Neural cell (in vitro differentiated cells): ENCODE measurements at regions not wholly inside any gene's neighbourhood (a gene's known extent, or its start where the extent isn't known, plus 50 kb on each side); places are given as distances from the start of the nearest gene placed in this dataset.

Source experiments
- H2AFZ ChIP-seq: fragments of 200-600, 300-800 bp; sonication (generic), shearing (Covaris generic); 2 replicates; pipeline ENCODE4 v1.6.0; 2014; ENCODE audit warnings: low read depth, mild to moderate bottlenecking, antibody characterized with exemption, low read length, moderate library complexity
- H3F3A ChIP-seq: fragments of 200-600 bp; shearing (Covaris generic); 2 replicates; pipeline ENCODE4 v1.6.1; 2016; ENCODE audit warnings: mild to moderate bottlenecking, moderate library complexity, mixed read lengths, antibody characterized with exemption, low read length; ENCODE audit not compliant: insufficient read depth, poor library complexity, severe bottlenecking
- H3K27ac ChIP-seq: fragments of 200-600, 300-800 bp; sonication (generic), shearing (Covaris generic); 2 replicates; pipeline ENCODE4 v1.5.1; 2014; ENCODE audit warnings: mild to moderate bottlenecking, low read length, moderate library complexity
- H3K27me3 ChIP-seq: fragments of 300-800, 200-600 bp; sonication (generic), shearing (Covaris generic); 2 replicates; pipeline ENCODE4 v1.6.0; 2014; ENCODE audit warnings: mild to moderate bottlenecking, low read depth, low read length, moderate library complexity; ENCODE audit not compliant: insufficient read depth
- H3K36me3 ChIP-seq: fragments of 300-800, 200-600 bp; sonication (generic), shearing (Covaris generic); 2 replicates; pipeline ENCODE4 v1.5.1; 2014; ENCODE audit warnings: mild to moderate bottlenecking, antibody characterized with exemption, low read length, moderate library complexity; ENCODE audit not compliant: insufficient read depth
- H3K4me2 ChIP-seq: fragments of 300-800, 200-600 bp; sonication (generic), shearing (Covaris generic); 2 replicates; pipeline ENCODE4 v1.6.0; 2014; ENCODE audit warnings: mild to moderate bottlenecking, low read length
- H3K4me3 ChIP-seq: fragments of 300-800, 200-600 bp; sonication (generic), shearing (Covaris generic); 2 replicates; pipeline ENCODE4 v1.5.1; 2014; ENCODE audit warnings: mild to moderate bottlenecking, low read length, moderate library complexity
- H3K79me2 ChIP-seq: fragments of 200-600 bp; shearing (Covaris generic); replicated peaks from 2 replicates; pipeline ENCODE4 v1.6.0; 2014; ENCODE audit warnings: mild to moderate bottlenecking, low read length, moderate library complexity; ENCODE audit not compliant: insufficient read depth
- H3K9ac ChIP-seq: fragments of 300-800, 200-600 bp; sonication (generic), shearing (Covaris generic); 2 replicates; pipeline ENCODE4 v1.6.1; 2016; ENCODE audit warnings: mild to moderate bottlenecking, low read length, mixed read lengths
- H3K9me2 ChIP-seq: fragments of 200-600 bp; shearing (Covaris generic); 2 replicates; pipeline ENCODE4 v1.6.1; 2016; ENCODE audit warnings: mild to moderate bottlenecking, low read length, mixed read lengths; ENCODE audit not compliant: insufficient read depth
- H3K9me3 ChIP-seq: fragments of 200-600, 300-800 bp; sonication (generic), shearing (Covaris generic); 2 replicates; pipeline ENCODE4 v1.6.1; 2016; ENCODE audit warnings: mild to moderate bottlenecking, mixed run types, low read length, moderate library complexity, mixed read lengths
- H4K20me1 ChIP-seq: fragments of 200-600 bp; shearing (Covaris generic); 2 replicates; pipeline ENCODE4 v1.6.1; 2016; ENCODE audit warnings: mild to moderate bottlenecking, mixed run types; ENCODE audit not compliant: insufficient read depth
- CTCF ChIP-seq: fragments of 450-650 bp; IDR thresholded peaks from 2 replicates; pipeline ENCODE4 v1.5.1; 2014; ENCODE audit warnings: antibody characterized with exemption, mild to moderate bottlenecking, moderate library complexity; ENCODE audit not compliant: poor library complexity, severe bottlenecking
- EP300 ChIP-seq: fragments of 450-650 bp; conservative IDR thresholded peaks from 2 replicates; pipeline ENCODE4 v1.6.1; 2014; ENCODE audit warnings: antibody characterized with exemption, mild to moderate bottlenecking, moderate library complexity; ENCODE audit not compliant: poor library complexity, severe bottlenecking
- EZH2 ChIP-seq: fragments of 200-600, 300-800 bp; shearing (Covaris generic), sonication (generic); IDR thresholded peaks from 2 replicates; pipeline ENCODE4 v1.6.1; 2014; ENCODE audit warnings: antibody characterized with exemption, low read length, borderline replicate concordance, mild to moderate bottlenecking; ENCODE audit not compliant: insufficient read depth, poor library complexity, severe bottlenecking
- MXI1 ChIP-seq: fragments of 450-650 bp; conservative IDR thresholded peaks from 2 replicates; pipeline ENCODE4 v1.6.1; 2014; ENCODE audit warnings: antibody characterized with exemption, mild to moderate bottlenecking; ENCODE audit not compliant: poor library complexity, severe bottlenecking
- POLR2AphosphoS5 ChIP-seq: IDR thresholded peaks from 2 replicates; pipeline ENCODE4 v1.6.1; 2012
- RAD21 ChIP-seq: fragments of 450-650 bp; conservative IDR thresholded peaks from 2 replicates; pipeline ENCODE4 v1.6.1; 2014; ENCODE audit warnings: antibody characterized with exemption, mild to moderate bottlenecking, moderate library complexity
- SMC3 ChIP-seq: fragments of 450-650 bp; conservative IDR thresholded peaks from 2 replicates; pipeline ENCODE4 v1.6.1; 2014; ENCODE audit warnings: antibody characterized with exemption, mild to moderate bottlenecking, moderate library complexity; ENCODE audit not compliant: poor library complexity
- TAF1 ChIP-seq: IDR thresholded peaks from 2 replicates; pipeline ENCODE4 v1.6.1; 2012; ENCODE audit warnings: low read depth
- TF ChIP-seq, protein P1 (sequence below): IDR thresholded peaks from 2 replicates; pipeline ENCODE4 v1.6.1; 2012; ENCODE audit warnings: borderline replicate concordance

DNA sequence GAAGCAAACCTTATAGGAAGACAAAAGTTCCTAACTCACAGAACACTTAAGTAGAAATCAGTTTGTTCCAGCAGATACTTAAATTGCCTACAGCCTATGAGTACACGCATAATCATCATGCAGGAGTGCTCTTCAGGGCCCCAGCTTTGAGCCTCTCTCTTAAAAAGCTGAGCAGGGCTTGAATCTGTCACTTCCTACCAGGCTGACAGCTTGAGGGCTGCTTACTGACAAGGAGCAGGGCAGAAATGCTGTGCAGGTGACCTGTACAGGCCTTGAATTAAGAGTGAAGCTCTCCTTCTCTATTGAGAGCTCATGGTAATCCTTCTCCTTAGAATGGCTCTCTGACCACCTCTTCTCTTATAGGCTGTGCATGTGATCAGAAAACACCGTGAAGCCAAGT, 66.5 kb upstream of the MAST4 start:
- H3K4me2 ChIP-seq = no peak overlapping the region
- no peaks in the 10 kb centered on the region for H3F3A ChIP-seq
- H3K9me2 ChIP-seq = no peaks in the 10 kb centered on the region
- H3K36me3 ChIP-seq = no peaks in the 10 kb centered on the region
- no peaks in the 10 kb centered on the region for H3K79me2 ChIP-seq
- H3K27ac ChIP-seq = no peak overlapping the region
- H3K9ac ChIP-seq = no peak overlapping the region
- H3K27me3 ChIP-seq = no peaks in the 10 kb centered on the region
- no peaks in the 10 kb centered on the region for H3K9me3 ChIP-seq
- no peak overlapping the region for H2AFZ ChIP-seq
- no peak for TF ChIP-seq MXI1
- TF ChIP-seq CTCF = no peak
- TF ChIP-seq POLR2AphosphoS5 = no peak
- no peak for TF ChIP-seq TAF1
- TF ChIP-seq SMC3 = no peak
- no peak for TF ChIP-seq RAD21
- TF ChIP-seq, protein P1, sequence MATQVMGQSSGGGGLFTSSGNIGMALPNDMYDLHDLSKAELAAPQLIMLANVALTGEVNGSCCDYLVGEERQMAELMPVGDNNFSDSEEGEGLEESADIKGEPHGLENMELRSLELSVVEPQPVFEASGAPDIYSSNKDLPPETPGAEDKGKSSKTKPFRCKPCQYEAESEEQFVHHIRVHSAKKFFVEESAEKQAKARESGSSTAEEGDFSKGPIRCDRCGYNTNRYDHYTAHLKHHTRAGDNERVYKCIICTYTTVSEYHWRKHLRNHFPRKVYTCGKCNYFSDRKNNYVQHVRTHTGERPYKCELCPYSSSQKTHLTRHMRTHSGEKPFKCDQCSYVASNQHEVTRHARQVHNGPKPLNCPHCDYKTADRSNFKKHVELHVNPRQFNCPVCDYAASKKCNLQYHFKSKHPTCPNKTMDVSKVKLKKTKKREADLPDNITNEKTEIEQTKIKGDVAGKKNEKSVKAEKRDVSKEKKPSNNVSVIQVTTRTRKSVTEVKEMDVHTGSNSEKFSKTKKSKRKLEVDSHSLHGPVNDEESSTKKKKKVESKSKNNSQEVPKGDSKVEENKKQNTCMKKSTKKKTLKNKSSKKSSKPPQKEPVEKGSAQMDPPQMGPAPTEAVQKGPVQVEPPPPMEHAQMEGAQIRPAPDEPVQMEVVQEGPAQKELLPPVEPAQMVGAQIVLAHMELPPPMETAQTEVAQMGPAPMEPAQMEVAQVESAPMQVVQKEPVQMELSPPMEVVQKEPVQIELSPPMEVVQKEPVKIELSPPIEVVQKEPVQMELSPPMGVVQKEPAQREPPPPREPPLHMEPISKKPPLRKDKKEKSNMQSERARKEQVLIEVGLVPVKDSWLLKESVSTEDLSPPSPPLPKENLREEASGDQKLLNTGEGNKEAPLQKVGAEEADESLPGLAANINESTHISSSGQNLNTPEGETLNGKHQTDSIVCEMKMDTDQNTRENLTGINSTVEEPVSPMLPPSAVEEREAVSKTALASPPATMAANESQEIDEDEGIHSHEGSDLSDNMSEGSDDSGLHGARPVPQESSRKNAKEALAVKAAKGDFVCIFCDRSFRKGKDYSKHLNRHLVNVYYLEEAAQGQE = no peak
- no peak for TF ChIP-seq EZH2
- TF ChIP-seq EP300 = no peak
- H3K4me3 ChIP-seq = no peak overlapping the region
- H4K20me1 ChIP-seq = no peaks in the 10 kb centered on the region

- Histone ChIP-seq H3K9me2 (no peaks in the 10 kb centered on the region), H2AFZ (no peak overlapping the region), H3K36me3 (no peaks in the 10 kb centered on the region), H3K27me3 (no peaks in the 10 kb centered on the region), H3K79me2 (no peaks in the 10 kb centered on the region), H3K4me2 (no peak overlapping the region), H3K9me3 (no peaks in the 10 kb centered on the region), H4K20me1 (no peaks in the 10 kb centered on the region), H3K9ac (no peak overlapping the region), H3F3A (no peaks in the 10 kb centered on the region), H3K27ac (no peak overlapping the region), H3K4me3 (no peak overlapping the region)
- TF ChIP-seq CTCF = no peak
- TF ChIP-seq EP300 = no peak
- TF ChIP-seq SMC3 = no peak
- TF ChIP-seq RAD21 = no peak
- no peak for TF ChIP-seq POLR2AphosphoS5
- no peak for TF ChIP-seq MXI1
- TF ChIP-seq, protein P1 = no peak
- no peak for TF ChIP-seq EZH2
- TF ChIP-seq TAF1 = no peak
These were observed 58.1 kb upstream of the MAST4 start for GRCh38 chr5:66538126-66538525.
